GM12872 (cell line): ENCODE measurements at regions not wholly inside any gene's neighbourhood (a gene's known extent, or its start where the extent isn't known, plus 50 kb on each side); places are given as distances from the start of the nearest gene placed in this dataset.

Experiments
- CTCF ChIP-seq: IDR thresholded peaks from 3 replicates; pipeline ENCODE4 v1.5.1; 2011; ENCODE audit warnings: low read depth, mild to moderate bottlenecking, low read length, moderate library complexity; ENCODE audit not compliant: insufficient read depth

GRCh38 chr9:73237140-73237539 is 85.5 kb downstream of the ANXA1 start:
- no peak for TF ChIP-seq CTCF

- TF ChIP-seq CTCF = no peak
Observed at GRCh38 chr9:73239570-73240265, 88.1 kb downstream of the ANXA1 start.

GRCh38 chr9:73243078-73243477 is 91.4 kb downstream of the ANXA1 start:
- no peak for TF ChIP-seq CTCF

GRCh38 chr9:73259086-73259696 is 107.5 kb downstream of the ANXA1 start:
- no peak for TF ChIP-seq CTCF

GRCh38 chr9:73260506-73260905 is 108.8 kb downstream of the ANXA1 start:
- no peak for TF ChIP-seq CTCF

- TF ChIP-seq CTCF = no peak
Observed at GRCh38 chr9:73264631-73265030, 113.0 kb downstream of the ANXA1 start.

- TF ChIP-seq CTCF = no peak
Observed at GRCh38 chr9:73265876-73266275, 114.2 kb downstream of the ANXA1 start.
